Stimulated activated CD8-positive, alpha-beta memory T cell treated with anti-CD3 and anti-CD28 coated beads, Interleukin-4, amount 100 ng/mL, for 24 hours (primary cell): ENCODE measurements at regions not wholly inside any gene's neighbourhood (a gene's known extent, or its start where the extent isn't known, plus 50 kb on each side); places are given as distances from the start of the nearest gene placed in this dataset.
"Not testable (repeated sequence)": the region's sequence is repeated elsewhere in the genome, so short reads cannot be mapped to it uniquely, and the experiment has no call there.

Experiments used
- DNase-seq: peaks from one replicate; pipeline ENCODE4 v3.0.0-alpha.2; 2020; ENCODE audit warnings: low read depth

DNA sequence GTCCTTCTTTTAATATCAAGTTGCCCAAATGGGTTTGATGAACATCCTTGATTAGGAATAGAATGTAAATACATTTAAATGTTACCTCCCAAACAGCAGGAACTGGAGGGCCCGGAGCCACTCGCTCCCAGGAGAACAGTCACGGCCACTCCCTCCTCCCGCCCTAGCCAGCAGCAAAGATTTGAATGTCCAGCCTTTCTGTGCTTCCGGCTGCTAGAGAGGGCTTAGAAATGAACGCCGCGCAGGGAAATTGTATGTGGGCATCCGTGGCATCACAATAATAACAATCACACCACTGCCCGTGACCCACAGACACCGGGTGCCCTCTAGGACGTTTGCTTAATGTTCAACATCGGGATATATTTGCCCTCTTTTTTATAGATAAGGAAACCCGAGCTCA lies 164.9 kb upstream of the SALL3 start:
- no peak for DNase-seq

- no peak for DNase-seq
Observed at GRCh38 chr18:78816114-78816513, 163.5 kb upstream of the SALL3 start.

- no peak for DNase-seq
Observed at GRCh38 chr18:78816916-78817315, 162.7 kb upstream of the SALL3 start.

DNA sequence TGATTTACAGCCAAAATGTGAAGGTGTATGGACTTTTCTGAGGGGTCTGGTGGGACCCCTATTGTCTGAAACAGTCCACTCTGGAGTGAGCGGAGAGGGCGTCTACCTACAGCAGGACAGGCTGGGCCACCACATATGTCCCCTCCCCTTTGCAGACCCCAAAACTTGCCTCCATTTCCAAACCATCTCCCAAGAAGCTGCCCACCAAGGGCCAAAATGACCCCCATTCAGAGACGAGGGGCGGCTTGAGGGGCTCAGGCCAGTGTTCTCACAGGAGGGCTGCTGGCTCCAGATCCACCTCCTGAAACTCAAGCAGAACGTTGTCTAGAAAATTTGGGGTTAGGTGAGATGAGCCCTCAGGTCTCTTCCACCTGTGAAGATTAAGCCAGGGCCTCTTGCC lies 161.1 kb upstream of the SALL3 start:
- DNase-seq = no peak

DNA sequence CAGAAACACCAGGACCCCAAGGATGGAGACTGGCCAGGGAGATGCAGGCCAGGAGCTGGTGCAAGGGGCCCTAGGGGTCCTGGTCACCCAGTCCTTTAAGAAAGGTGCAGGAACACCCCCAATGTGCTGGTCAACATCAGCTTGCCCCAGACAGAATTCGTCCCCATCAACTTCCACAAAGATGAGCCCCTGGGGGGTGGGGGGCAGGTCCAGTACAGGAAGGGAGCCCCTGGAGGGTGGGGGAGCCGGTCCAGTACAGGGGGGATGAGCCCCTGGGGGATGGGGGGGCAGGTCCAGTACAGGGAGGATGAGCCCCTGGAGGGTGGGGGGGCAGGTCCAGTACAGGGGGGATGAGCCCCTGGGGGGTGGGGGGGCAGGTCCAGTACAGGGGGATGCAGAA lies 160.7 kb upstream of the SALL3 start:
- DNase-seq = no peak

DNA sequence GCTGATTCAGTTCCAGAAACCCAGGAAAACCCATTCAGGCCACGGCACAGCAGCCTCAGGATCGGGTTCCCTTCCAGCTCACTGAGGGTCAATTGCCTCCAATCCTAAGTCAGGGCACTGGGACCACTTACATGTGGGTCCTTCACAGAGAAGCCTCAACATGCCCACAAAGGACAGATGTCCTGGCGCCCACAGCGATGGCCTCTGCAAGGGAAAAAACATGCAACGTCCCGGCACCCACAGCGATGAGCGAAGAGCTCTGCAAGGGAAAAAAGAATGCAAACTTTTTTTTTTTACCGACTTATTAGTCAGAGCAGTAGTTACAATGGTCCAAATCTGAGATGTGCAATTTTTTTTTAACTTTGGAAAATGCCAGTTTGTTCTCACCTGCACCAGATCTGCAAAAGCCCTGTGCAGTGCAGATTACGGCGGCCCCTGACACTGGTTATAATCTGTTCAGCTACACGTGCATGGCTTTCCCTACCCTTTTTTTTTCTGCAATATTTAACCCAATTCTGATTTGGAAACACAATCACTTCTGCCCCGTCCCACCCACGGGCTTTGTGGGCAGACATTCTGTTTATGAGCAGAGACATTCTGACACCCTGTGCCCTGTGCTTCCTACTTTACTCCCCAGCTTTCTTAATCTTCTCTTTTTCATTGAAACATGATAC lies 159.3 kb upstream of the SALL3 start:
- no peak for DNase-seq

GRCh38 chr18:78821396-78821795 lies 158.2 kb upstream of the SALL3 start:
- no peak for DNase-seq

- DNase-seq = no peak
Observed at GRCh38 chr18:78822171-78822948, 157.3 kb upstream of the SALL3 start.

DNA sequence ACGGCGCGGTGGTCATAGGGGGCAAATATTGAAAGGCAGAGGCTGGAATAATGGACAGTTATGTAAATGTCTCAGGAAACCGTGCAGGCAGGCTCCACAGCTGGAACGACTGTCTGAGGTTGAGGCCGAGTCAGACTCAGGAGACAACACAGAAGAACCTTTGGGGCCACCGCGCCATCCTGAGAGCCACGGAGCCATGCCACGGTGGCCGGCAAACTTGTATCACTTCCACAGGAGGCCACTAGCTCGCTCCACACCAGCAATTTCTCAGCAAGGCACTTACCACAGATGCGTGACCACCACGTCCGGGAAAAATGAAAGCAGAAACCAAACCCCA lies 156.7 kb upstream of the SALL3 start:
- DNase-seq = no peak

GRCh38 chr18:78825168-78825567 lies 154.4 kb upstream of the SALL3 start:
- no peak for DNase-seq

- DNase-seq = no peak
Observed at GRCh38 chr18:78826631-78827030, 153.0 kb upstream of the SALL3 start.

DNA sequence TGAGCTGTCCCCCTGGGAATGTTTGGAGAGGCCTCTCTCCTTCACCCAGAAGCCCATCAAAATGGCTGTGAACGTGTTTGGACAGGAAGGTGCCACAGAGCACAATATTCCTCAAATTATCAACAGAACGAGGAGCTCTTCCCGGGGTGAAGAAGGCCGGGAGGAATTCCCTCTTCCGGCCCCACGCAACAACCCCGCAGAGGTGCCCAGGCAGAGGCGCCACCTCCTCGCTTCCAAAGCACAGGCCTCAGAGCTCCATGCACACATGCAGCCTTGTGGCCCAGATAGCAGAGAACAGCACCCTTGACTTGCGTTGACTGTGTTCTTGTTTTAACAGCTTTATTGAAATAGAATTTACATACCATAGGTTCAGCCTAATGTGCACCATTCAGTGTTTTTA lies 152.5 kb upstream of the SALL3 start:
- no peak for DNase-seq

GRCh38 chr18:78828131-78828530 lies 151.5 kb upstream of the SALL3 start:
- no peak for DNase-seq

GRCh38 chr18:78829026-78829425 lies 150.6 kb upstream of the SALL3 start:
- not testable (repeated sequence) for DNase-seq

- DNase-seq = no peak
Observed at GRCh38 chr18:78830161-78830560, 149.5 kb upstream of the SALL3 start.

GRCh38 chr18:78830826-78831225 lies 148.8 kb upstream of the SALL3 start:
- DNase-seq = no peak

DNA sequence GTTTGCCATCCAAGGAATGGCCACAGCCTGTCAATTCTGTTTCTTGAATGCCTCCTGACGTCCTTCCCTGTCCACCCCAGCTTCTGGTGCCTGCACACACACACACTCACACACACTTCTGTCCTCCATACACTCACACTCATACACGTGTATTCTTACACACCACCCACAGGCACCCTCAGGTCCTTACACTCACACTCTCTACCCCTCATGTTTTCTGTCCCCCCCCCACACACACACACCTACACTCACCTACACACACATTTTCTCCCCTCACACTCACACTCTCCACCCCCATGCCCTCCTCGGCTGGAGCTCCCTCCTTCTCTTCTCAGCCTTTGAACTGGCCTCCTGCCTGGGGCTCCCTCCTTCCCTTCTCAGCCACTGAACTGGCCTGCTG lies 148.0 kb upstream of the SALL3 start:
- DNase-seq = no peak

GRCh38 chr18:78833833-78834232 lies 145.8 kb upstream of the SALL3 start:
- DNase-seq = no peak

DNA sequence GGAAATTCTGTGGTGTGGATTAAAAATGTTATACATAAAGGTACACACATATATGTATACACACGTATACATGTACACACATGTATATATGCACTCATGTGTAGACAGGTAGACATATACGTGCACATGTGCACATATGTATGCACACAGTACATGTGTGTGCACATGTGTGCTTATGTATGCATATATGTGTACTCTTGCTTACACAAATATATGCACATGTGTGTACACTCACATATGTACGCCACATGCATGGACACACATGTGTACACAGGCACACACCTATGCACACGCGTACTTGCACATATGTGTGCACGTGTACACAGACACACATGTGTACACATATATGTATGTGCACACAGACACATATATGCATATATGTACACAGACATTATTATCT lies 142.8 kb upstream of the SALL3 start:
- DNase-seq = no peak

GRCh38 chr18:78837754-78838153 lies 141.9 kb upstream of the SALL3 start:
- DNase-seq = no peak

DNA sequence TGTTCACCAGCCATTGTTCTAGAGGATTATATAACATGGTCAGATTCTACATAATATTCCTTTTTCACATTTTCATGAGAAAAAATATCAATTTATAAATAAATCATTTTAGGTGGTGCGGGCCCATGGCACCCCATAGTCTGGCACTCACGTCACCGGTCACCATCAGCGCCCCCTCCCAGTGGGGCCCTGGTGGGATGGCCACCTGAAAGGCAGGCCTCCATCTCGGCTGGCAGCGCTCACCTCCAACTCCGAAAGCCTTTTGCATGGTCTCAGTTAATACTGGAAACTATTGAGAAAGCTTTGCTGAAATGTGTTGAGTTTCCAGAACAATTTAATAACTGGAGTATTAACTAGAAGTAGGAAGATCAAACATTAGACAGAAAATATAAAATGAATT lies 141.4 kb upstream of the SALL3 start:
- DNase-seq = no peak

- no peak for DNase-seq
Observed at GRCh38 chr18:78849046-78849445, 130.6 kb upstream of the SALL3 start.

GRCh38 chr18:78849458-78849857 lies 130.2 kb upstream of the SALL3 start:
- DNase-seq = no peak

GRCh38 chr18:78853341-78853740 lies 126.3 kb upstream of the SALL3 start:
- no peak for DNase-seq
